Breast epithelium (tissue), 3 donors: ENCODE measurements at regions not wholly inside any gene's neighbourhood (a gene's known extent, or its start where the extent isn't known, plus 50 kb on each side); places are given as distances from the start of the nearest gene placed in this dataset.
"Not testable (repeated sequence)": the region's sequence is repeated elsewhere in the genome, so short reads cannot be mapped to it uniquely, and the experiment has no call there.

ENCODE experiments used
- CTCF ChIP-seq, 3 donors: fragments of 450-650 bp; IDR thresholded peaks; one replicate each; pipeline ENCODE4 v1.5.1; 2016 to 2017; ENCODE audit warnings: antibody characterized with exemption in 3 of 3, mild to moderate bottlenecking in 3 of 3, moderate library complexity in 3 of 3
- POLR2A ChIP-seq: fragments of 450-650 bp; IDR thresholded peaks from one replicate; pipeline ENCODE4 v1.6.1; 2016; ENCODE audit warnings: antibody characterized with exemption, mild to moderate bottlenecking, moderate library complexity
- POLR2AphosphoS5 ChIP-seq, 3 donors: sonication (generic); formaldehyde crosslinking; IDR thresholded peaks; one replicate each; pipeline ENCODE4 v1.6.1; 2017; ENCODE audit warnings: antibody characterized with exemption in 3 of 3

- not testable (repeated sequence) for TF ChIP-seq CTCF (IDR thresholded peaks at IDR 0.05); POLR2AphosphoS5 (IDR thresholded peaks at IDR 0.05); POLR2A
Measured at GRCh38 chr20:5677944-5678343, 67.1 kb upstream of the GPCPD1 start.
